Progenitor cell of endocrine pancreas (in vitro differentiated cells): ENCODE measurements at regions not wholly inside any gene's neighbourhood (a gene's known extent, or its start where the extent isn't known, plus 50 kb on each side); places are given as distances from the start of the nearest gene placed in this dataset.
"Not testable (repeated sequence)": the region's sequence is repeated elsewhere in the genome, so short reads cannot be mapped to it uniquely, and the experiment has no call there.

Experiments
- DNase-seq: peaks from one replicate; pipeline ENCODE4 v3.0.0; 2021; ENCODE audit warnings: low spot score; ENCODE audit not compliant: unreplicated experiment
- H3K27ac Mint-ChIP-seq: 2 replicates; pipeline ENCODE4 v1.8.0; 2021; ENCODE audit warnings: mild to moderate bottlenecking, moderate library complexity, mixed read lengths
- H3K27me3 Mint-ChIP-seq: 2 replicates; pipeline ENCODE4 v1.8.0; 2021; ENCODE audit warnings: mixed read lengths
- H3K36me3 Mint-ChIP-seq: 2 replicates; pipeline ENCODE4 v1.8.0; 2022; ENCODE audit warnings: mixed read lengths; ENCODE audit not compliant: insufficient read depth
- H3K4me1 Mint-ChIP-seq: 2 replicates; pipeline ENCODE4 v1.8.0; 2021; ENCODE audit warnings: low read depth, mixed read lengths
- H3K4me3 Mint-ChIP-seq: 2 replicates; pipeline ENCODE4 v1.8.0; 2021; ENCODE audit warnings: low read depth, mild to moderate bottlenecking, moderate library complexity, mixed read lengths
- H3K9me3 Mint-ChIP-seq: 2 replicates; pipeline ENCODE4 v1.8.0; 2021; ENCODE audit warnings: low read depth, mixed read lengths
- CTCF ChIP-seq: fragments of 200-600 bp; sonication (generic); IDR thresholded peaks from one replicate; pipeline ENCODE4 v1.5.0; 2021; ENCODE audit warnings: antibody characterized with exemption, mild to moderate bottlenecking; ENCODE audit not compliant: unreplicated experiment

GRCh38 chr10:33772370-33773252 is 438.1 kb upstream of the NRP1 start:
- no peaks in the 10 kb centered on the region for H3K27me3 Mint-ChIP-seq
- peaks cover 12% of the 10 kb centered on the region for H3K4me1 Mint-ChIP-seq
- no peak overlapping the region for H3K4me3 Mint-ChIP-seq
- H3K9me3 Mint-ChIP-seq, result no peaks in the 10 kb centered on the region
- H3K27ac Mint-ChIP-seq, result no peak overlapping the region
- no peaks in the 10 kb centered on the region for H3K36me3 Mint-ChIP-seq
- DNase-seq, result no peak
- no peak for TF ChIP-seq CTCF

GRCh38 chr10:33771856-33772255 is 437.4 kb upstream of the NRP1 start:
- H3K4me3 Mint-ChIP-seq, result not testable (repeated sequence)

GRCh38 chr10:33764694-33765185 is 430.3 kb upstream of the NRP1 start:
- Mint-ChIP-seq H3K27ac (no peak overlapping the region), H3K4me3 (no peak overlapping the region), H3K27me3 (no peaks in the 10 kb centered on the region), H3K4me1 (peaks cover 9% of the 10 kb centered on the region), H3K9me3 (peaks cover 5% of the 10 kb centered on the region), H3K36me3 (no peaks in the 10 kb centered on the region)
- DNase-seq, result no peak
- TF ChIP-seq CTCF, result no peak

More at GRCh38 chr10:33771856-33772255, 437.4 kb upstream of the NRP1 start:
- H3K4me1 Mint-ChIP-seq, result peaks cover 12% of the 10 kb centered on the region
- H3K9me3 Mint-ChIP-seq, H3K27ac Mint-ChIP-seq, H3K27me3 Mint-ChIP-seq, H3K36me3 Mint-ChIP-seq, DNase-seq: not testable (repeated sequence)

GRCh38 chr10:33760056-33760943 is 425.8 kb upstream of the NRP1 start:
- Mint-ChIP-seq H3K9me3 (peaks cover 5% of the 10 kb centered on the region), H3K4me3 (no peak overlapping the region), H3K27ac (no peak overlapping the region), H3K36me3 (no peaks in the 10 kb centered on the region), H3K4me1 (peaks cover 10% of the 10 kb centered on the region), H3K27me3 (no peaks in the 10 kb centered on the region)
- TF ChIP-seq CTCF, result no peak
- no peak for DNase-seq

GRCh38 chr10:33759191-33759590 is 424.7 kb upstream of the NRP1 start:
- Mint-ChIP-seq H3K27me3 (no peaks in the 10 kb centered on the region), H3K36me3 (no peaks in the 10 kb centered on the region), H3K4me3 (no peak overlapping the region), H3K27ac (no peak overlapping the region), H3K9me3 (peaks cover 5% of the 10 kb centered on the region), H3K4me1 (peaks cover 10% of the 10 kb centered on the region)
- no peak for TF ChIP-seq CTCF
- DNase-seq, result no peak
